Progenitor cell of endocrine pancreas (in vitro differentiated cells): ENCODE measurements at regions not wholly inside any gene's neighbourhood (a gene's known extent, or its start where the extent isn't known, plus 50 kb on each side); places are given as distances from the start of the nearest gene placed in this dataset.
A peak's percentile ranks its signal among the peaks of the same experiment; 100 is the strongest.

Source experiments
- DNase-seq: peaks from one replicate; pipeline ENCODE4 v3.0.0; 2021; ENCODE audit warnings: low spot score; ENCODE audit not compliant: unreplicated experiment
- H3K27ac Mint-ChIP-seq: 2 replicates; pipeline ENCODE4 v1.8.0; 2021; ENCODE audit warnings: mild to moderate bottlenecking, moderate library complexity, mixed read lengths
- H3K27me3 Mint-ChIP-seq: 2 replicates; pipeline ENCODE4 v1.8.0; 2021; ENCODE audit warnings: mixed read lengths
- H3K36me3 Mint-ChIP-seq: 2 replicates; pipeline ENCODE4 v1.8.0; 2022; ENCODE audit warnings: mixed read lengths; ENCODE audit not compliant: insufficient read depth
- H3K4me1 Mint-ChIP-seq: 2 replicates; pipeline ENCODE4 v1.8.0; 2021; ENCODE audit warnings: low read depth, mixed read lengths
- H3K4me3 Mint-ChIP-seq: 2 replicates; pipeline ENCODE4 v1.8.0; 2021; ENCODE audit warnings: low read depth, mild to moderate bottlenecking, moderate library complexity, mixed read lengths
- H3K9me3 Mint-ChIP-seq: 2 replicates; pipeline ENCODE4 v1.8.0; 2021; ENCODE audit warnings: low read depth, mixed read lengths
- CTCF ChIP-seq: fragments of 200-600 bp; sonication (generic); IDR thresholded peaks from one replicate; pipeline ENCODE4 v1.5.0; 2021; ENCODE audit warnings: antibody characterized with exemption, mild to moderate bottlenecking; ENCODE audit not compliant: unreplicated experiment

GRCh38 chr3:127374086-127375010 is 86.5 kb upstream of the PRR20G start:
- DNase-seq = no peak
- Mint-ChIP-seq H3K27me3 (peaks cover 26% of the 10 kb centered on the region), H3K4me3 (no peak overlapping the region), H3K27ac (no peak overlapping the region), H3K9me3 (no peaks in the 10 kb centered on the region), H3K4me1 (no peaks in the 10 kb centered on the region), H3K36me3 (no peaks in the 10 kb centered on the region)
- peak; percentile 50 for TF ChIP-seq CTCF

- no peak for DNase-seq
- H3K27me3 Mint-ChIP-seq = peaks cover 30% of the 10 kb centered on the region
- no peaks in the 10 kb centered on the region for H3K36me3 Mint-ChIP-seq
- no peak for TF ChIP-seq CTCF
- no peaks in the 10 kb centered on the region for H3K9me3 Mint-ChIP-seq
- no peaks in the 10 kb centered on the region for H3K4me1 Mint-ChIP-seq
- no peak overlapping the region for H3K4me3 Mint-ChIP-seq
- H3K27ac Mint-ChIP-seq = no peak overlapping the region
Observed at GRCh38 chr3:127373441-127374085, 85.7 kb upstream of the PRR20G start.

- Mint-ChIP-seq H3K36me3 (no peaks in the 10 kb centered on the region), H3K4me1 (no peaks in the 10 kb centered on the region), H3K9me3 (no peaks in the 10 kb centered on the region), H3K4me3 (no peak overlapping the region), H3K27ac (no peak overlapping the region), H3K27me3 (peaks cover 44% of the 10 kb centered on the region)
- DNase-seq = no peak
- TF ChIP-seq CTCF = no peak
Observed at GRCh38 chr3:127371846-127372245, 84.0 kb upstream of the PRR20G start.

GRCh38 chr3:127371334-127371733 is 83.5 kb upstream of the PRR20G start:
- no peaks in the 10 kb centered on the region for H3K36me3 Mint-ChIP-seq
- H3K4me3 Mint-ChIP-seq = no peak overlapping the region
- TF ChIP-seq CTCF = no peak
- H3K27ac Mint-ChIP-seq = no peak overlapping the region
- no peaks in the 10 kb centered on the region for H3K9me3 Mint-ChIP-seq
- H3K4me1 Mint-ChIP-seq = no peaks in the 10 kb centered on the region
- no peak for DNase-seq
- H3K27me3 Mint-ChIP-seq = peaks cover 49% of the 10 kb centered on the region

GRCh38 chr3:127370906-127371305 is 83.1 kb upstream of the PRR20G start:
- DNase-seq = no peak
- no peaks in the 10 kb centered on the region for H3K36me3 Mint-ChIP-seq
- peaks cover 53% of the 10 kb centered on the region for H3K27me3 Mint-ChIP-seq
- no peaks in the 10 kb centered on the region for H3K4me1 Mint-ChIP-seq
- H3K27ac Mint-ChIP-seq = no peak overlapping the region
- H3K9me3 Mint-ChIP-seq = no peaks in the 10 kb centered on the region
- no peak for TF ChIP-seq CTCF
- no peak overlapping the region for H3K4me3 Mint-ChIP-seq
